ENCODE measurements at regions not wholly inside any gene's neighbourhood (a gene's known extent, or its start where the extent isn't known, plus 50 kb on each side); places are given as distances from the start of the nearest gene placed in this dataset.

DNA sequence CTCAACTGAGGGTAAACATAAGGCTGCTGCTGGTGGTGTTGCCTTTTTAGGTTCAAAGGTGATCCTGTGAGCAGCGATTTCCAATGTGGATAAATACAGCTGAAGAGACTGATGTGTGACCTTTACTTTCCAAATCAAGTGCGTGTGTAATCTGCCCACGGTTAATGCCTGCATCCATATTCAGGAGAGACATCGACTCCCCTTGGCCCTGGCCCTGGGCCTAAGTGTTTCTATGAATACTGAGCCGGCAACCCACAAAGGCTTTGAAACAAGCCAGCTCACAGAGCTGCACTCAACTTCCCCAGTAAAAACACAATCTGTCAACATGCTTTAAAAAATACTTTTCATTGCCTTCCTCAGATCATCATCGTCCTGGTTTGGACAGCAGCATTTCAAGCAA, 1026.6 kb downstream of the TMEM182 start:
- TF ChIP-seq, protein P1, sequence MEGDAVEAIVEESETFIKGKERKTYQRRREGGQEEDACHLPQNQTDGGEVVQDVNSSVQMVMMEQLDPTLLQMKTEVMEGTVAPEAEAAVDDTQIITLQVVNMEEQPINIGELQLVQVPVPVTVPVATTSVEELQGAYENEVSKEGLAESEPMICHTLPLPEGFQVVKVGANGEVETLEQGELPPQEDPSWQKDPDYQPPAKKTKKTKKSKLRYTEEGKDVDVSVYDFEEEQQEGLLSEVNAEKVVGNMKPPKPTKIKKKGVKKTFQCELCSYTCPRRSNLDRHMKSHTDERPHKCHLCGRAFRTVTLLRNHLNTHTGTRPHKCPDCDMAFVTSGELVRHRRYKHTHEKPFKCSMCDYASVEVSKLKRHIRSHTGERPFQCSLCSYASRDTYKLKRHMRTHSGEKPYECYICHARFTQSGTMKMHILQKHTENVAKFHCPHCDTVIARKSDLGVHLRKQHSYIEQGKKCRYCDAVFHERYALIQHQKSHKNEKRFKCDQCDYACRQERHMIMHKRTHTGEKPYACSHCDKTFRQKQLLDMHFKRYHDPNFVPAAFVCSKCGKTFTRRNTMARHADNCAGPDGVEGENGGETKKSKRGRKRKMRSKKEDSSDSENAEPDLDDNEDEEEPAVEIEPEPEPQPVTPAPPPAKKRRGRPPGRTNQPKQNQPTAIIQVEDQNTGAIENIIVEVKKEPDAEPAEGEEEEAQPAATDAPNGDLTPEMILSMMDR (IDR thresholded peaks at IDR 0.05): no peak
- TF ChIP-seq POLR2A (IDR thresholded peaks at IDR 0.05): no peak

Data from lower leg skin (tissue), 3 donors.